Right kidney (tissue), 1 donor: ENCODE measurements at regions not wholly inside any gene's neighbourhood (a gene's known extent, or its start where the extent isn't known, plus 50 kb on each side); places are given as distances from the start of the nearest gene placed in this dataset.
A peak's percentile ranks its signal among the peaks of the same experiment; 100 is the strongest.

Source experiments
- DNase-seq: peaks from one replicate; pipeline ENCODE4 v3.0.0-alpha.2; 2016

- peak; percentile 51 for DNase-seq
These were observed 51.1 kb upstream of the EED start for GRCh38 chr11:86193297-86194095.

- DNase-seq, result no peak
These were observed 51.9 kb upstream of the EED start for GRCh38 chr11:86192519-86193257.

GRCh38 chr11:86191874-86192273 lies 52.7 kb upstream of the EED start:
- no peak for DNase-seq

- no peak for DNase-seq
These were observed 57.5 kb upstream of the EED start for GRCh38 chr11:86187027-86187426.

- no peak for DNase-seq
These were observed 58.2 kb upstream of the EED start for GRCh38 chr11:86186386-86186785.

- no peak for DNase-seq
These were observed 59.2 kb upstream of the EED start for GRCh38 chr11:86185381-86185750.

- DNase-seq, result no peak
These were observed 59.7 kb upstream of the EED start for GRCh38 chr11:86184728-86185380.

GRCh38 chr11:86183694-86184093 lies 60.9 kb upstream of the EED start:
- no peak for DNase-seq

GRCh38 chr11:86182976-86183584 lies 61.5 kb upstream of the EED start:
- DNase-seq, result no peak

- no peak for DNase-seq
These were observed 63.2 kb upstream of the EED start for GRCh38 chr11:86181379-86181778.

- no peak for DNase-seq
These were observed 63.7 kb upstream of the EED start for GRCh38 chr11:86180851-86181250.

GRCh38 chr11:86180423-86180822 lies 64.1 kb upstream of the EED start:
- DNase-seq, result no peak

- no peak for DNase-seq
These were observed 64.9 kb upstream of the EED start for GRCh38 chr11:86179646-86180064.

GRCh38 chr11:86177302-86177701 lies 67.3 kb upstream of the EED start:
- DNase-seq, result no peak

GRCh38 chr11:86176165-86176884 lies 68.2 kb upstream of the EED start:
- DNase-seq, result no peak

- no peak for DNase-seq
These were observed 68.9 kb upstream of the EED start for GRCh38 chr11:86175626-86176025.

GRCh38 chr11:86175191-86175590 lies 69.4 kb upstream of the EED start:
- DNase-seq, result no peak

GRCh38 chr11:86174101-86175046 lies 70.2 kb upstream of the EED start:
- DNase-seq, result no peak

- DNase-seq, result no peak
These were observed 71.7 kb upstream of the EED start for GRCh38 chr11:86172894-86173293.

- DNase-seq, result no peak
These were observed 72.9 kb upstream of the EED start for GRCh38 chr11:86171627-86172026.
